Activated B cell treated with CpG ODN at 0.5 μM for 24 hours (primary cell): ENCODE measurements at regions not wholly inside any gene's neighbourhood (a gene's known extent, or its start where the extent isn't known, plus 50 kb on each side); places are given as distances from the start of the nearest gene placed in this dataset.
A peak's percentile ranks its signal among the peaks of the same experiment; 100 is the strongest.

ENCODE experiments used
- ATAC-seq: fragments of 200-7000 bp; cut with Tn5 transposase; one replicate; pipeline ENCODE4 v1.10.0; 2021; ENCODE audit warnings: low read depth, mild to moderate bottlenecking, moderate library complexity
- CTCF ChIA-PET: fragments of 350-600 bp; sonication (Branson Sonifier 250); formaldehyde crosslinking; loops from one replicate; lab custom pipeline; 2021; ENCODE audit warnings: antibody characterized with exemption; lab: Charles Lee
- POLR2A ChIA-PET: fragments of 350-600 bp; sonication (Branson Sonifier 250); formaldehyde crosslinking; loops from one replicate; lab custom pipeline; 2021; ENCODE audit warnings: antibody characterized with exemption; lab: Charles Lee
- DNase-seq: peaks from one replicate; pipeline ENCODE4 v3.0.0; 2022
- H3K27ac Mint-ChIP-seq: one replicate; pipeline ENCODE4 v1.8.0; 2020; ENCODE audit warnings: mixed read lengths
- H3K27me3 Mint-ChIP-seq: one replicate; pipeline ENCODE4 v1.8.0; 2021; ENCODE audit warnings: mixed read lengths
- H3K36me3 Mint-ChIP-seq: one replicate; pipeline ENCODE4 v1.8.0; 2021; ENCODE audit warnings: low read depth, mixed read lengths
- H3K4me1 Mint-ChIP-seq: one replicate; pipeline ENCODE4 v1.8.0; 2021; ENCODE audit warnings: mixed read lengths
- H3K4me3 Mint-ChIP-seq: one replicate; pipeline ENCODE4 v1.8.0; 2020; ENCODE audit warnings: mild to moderate bottlenecking, mixed read lengths
- H3K9me3 Mint-ChIP-seq: one replicate; pipeline ENCODE4 v1.8.0; 2020; ENCODE audit warnings: mixed read lengths
- intact Hi-C: fragments of 100-400 bp; cut with micrococcal nuclease; formaldehyde crosslinking; loops from one replicate; pipeline ENCODE4 v1.15.1; 2024
- TF ChIP-seq, protein P1 (sequence below): fragments of 200-600 bp; IDR thresholded peaks from one replicate; pipeline ENCODE4 v1.8.0; 2022; ENCODE audit warnings: antibody characterized with exemption, mild to moderate bottlenecking

DNA sequence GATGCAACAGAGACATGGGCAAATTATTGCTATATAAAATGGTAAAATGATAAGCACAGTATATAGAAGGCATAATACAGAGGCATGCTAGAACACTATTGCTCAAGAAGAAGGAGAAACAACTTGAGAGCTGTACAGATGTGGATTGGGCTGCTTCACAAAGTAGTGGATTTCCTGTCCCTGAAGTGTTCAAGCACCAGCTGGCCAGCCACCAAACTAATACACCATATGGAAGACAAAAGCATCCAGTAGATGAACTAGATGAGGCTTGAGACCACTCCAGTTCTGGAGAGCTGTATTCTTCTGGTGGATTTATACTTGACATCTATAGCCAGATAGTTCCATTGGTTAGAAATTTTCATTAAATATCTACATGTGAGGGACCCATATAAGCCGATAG, 134.1 kb upstream of the GNAO1 start:
- CTCF ChIA-PET, result no interaction called here
- intact Hi-C loops, result no loop called here
- POLR2A ChIA-PET, result no interaction called here
- H3K9me3 Mint-ChIP-seq, result no peaks in the 10 kb centered on the region
- no peak overlapping the region for H3K4me3 Mint-ChIP-seq
- DNase-seq (no peak), ATAC-seq (no peak)
- TF ChIP-seq, protein P1, sequence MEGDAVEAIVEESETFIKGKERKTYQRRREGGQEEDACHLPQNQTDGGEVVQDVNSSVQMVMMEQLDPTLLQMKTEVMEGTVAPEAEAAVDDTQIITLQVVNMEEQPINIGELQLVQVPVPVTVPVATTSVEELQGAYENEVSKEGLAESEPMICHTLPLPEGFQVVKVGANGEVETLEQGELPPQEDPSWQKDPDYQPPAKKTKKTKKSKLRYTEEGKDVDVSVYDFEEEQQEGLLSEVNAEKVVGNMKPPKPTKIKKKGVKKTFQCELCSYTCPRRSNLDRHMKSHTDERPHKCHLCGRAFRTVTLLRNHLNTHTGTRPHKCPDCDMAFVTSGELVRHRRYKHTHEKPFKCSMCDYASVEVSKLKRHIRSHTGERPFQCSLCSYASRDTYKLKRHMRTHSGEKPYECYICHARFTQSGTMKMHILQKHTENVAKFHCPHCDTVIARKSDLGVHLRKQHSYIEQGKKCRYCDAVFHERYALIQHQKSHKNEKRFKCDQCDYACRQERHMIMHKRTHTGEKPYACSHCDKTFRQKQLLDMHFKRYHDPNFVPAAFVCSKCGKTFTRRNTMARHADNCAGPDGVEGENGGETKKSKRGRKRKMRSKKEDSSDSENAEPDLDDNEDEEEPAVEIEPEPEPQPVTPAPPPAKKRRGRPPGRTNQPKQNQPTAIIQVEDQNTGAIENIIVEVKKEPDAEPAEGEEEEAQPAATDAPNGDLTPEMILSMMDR, result no peak
- peaks cover 7% of the 10 kb centered on the region for H3K27me3 Mint-ChIP-seq
- no peaks in the 10 kb centered on the region for H3K4me1 Mint-ChIP-seq
- H3K36me3 Mint-ChIP-seq, result no peaks in the 10 kb centered on the region
- H3K27ac Mint-ChIP-seq, result no peak overlapping the region

DNA sequence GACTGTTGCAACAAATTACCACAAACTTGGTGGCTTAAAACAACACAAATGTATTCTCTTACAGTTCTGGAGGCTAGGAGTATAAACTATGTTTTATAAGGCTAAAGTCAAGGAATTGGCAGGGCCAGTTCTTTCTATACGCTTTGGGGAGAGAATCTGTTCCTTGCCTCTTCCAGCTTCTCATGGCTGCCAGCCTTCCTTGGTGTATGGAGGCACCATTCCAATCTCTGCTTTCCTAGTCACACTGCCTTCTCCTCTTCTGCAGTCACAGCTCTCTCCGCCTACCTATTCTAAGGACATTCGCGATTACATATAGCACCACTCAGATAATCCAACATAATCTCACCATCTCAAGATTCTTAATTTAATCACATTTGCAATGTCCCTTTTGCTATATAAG, 140.4 kb upstream of the GNAO1 start:
- no peaks in the 10 kb centered on the region for H3K9me3 Mint-ChIP-seq
- POLR2A ChIA-PET, result no interaction called here
- H3K4me1 Mint-ChIP-seq, result peaks cover 19% of the 10 kb centered on the region
- no peak for DNase-seq
- no peaks in the 10 kb centered on the region for H3K36me3 Mint-ChIP-seq
- no peak overlapping the region for H3K4me3 Mint-ChIP-seq
- intact Hi-C loops, result no loop called here
- no peak overlapping the region for H3K27ac Mint-ChIP-seq
- CTCF ChIA-PET, result no interaction called here
- TF ChIP-seq, protein P1, result no peak
- ATAC-seq, result no peak
- peaks cover 4% of the 10 kb centered on the region for H3K27me3 Mint-ChIP-seq

DNA sequence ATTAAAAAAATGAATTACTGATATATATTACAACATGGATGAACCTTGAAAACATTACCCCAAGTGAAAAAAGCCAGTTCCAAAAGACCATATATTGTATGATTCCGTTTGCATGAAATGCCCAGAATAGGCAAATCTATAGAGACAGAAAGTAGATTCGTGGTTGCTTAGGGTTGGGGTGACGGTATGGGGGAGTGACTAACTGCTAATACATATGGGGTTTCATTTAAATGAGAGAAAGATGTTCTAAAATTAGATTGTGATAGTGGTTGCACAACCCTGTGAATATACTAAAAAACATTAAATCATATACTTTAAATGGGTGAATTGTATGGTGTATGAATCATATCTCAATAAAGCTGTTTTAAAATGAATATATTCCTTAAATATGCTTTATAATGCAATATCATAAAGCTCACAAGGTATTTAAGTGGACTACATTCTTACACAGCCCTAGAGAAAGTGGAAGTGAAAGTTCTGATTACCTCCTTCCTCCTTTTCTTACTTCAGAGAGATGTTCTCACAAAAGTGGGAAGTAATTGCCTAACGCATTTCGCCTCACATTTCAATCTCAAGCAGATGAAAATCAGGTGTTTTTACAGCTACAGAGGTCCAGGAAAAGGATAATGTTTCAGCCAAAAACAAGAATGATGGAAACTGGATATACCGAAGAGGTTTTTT, 142.7 kb upstream of the GNAO1 start:
- Mint-ChIP-seq H3K27me3 (peaks cover 4% of the 10 kb centered on the region), H3K4me3 (no peak overlapping the region), H3K36me3 (no peaks in the 10 kb centered on the region), H3K9me3 (no peaks in the 10 kb centered on the region), H3K27ac (peak overlapping the region; percentile 13), H3K4me1 (peaks cover 19% of the 10 kb centered on the region)
- intact Hi-C loops, result loop anchor here (1.0 kb wide), 1 partner anchor 155 kb away; no protein-coding TSS in a partner anchor
- ChIA-PET CTCF (interaction anchor here (1.1 kb wide), 2 partner anchors 155 kb away, joined by 3 to 6 read pairs; no protein-coding TSS in a partner anchor), POLR2A (no interaction called here)
- ATAC-seq (peak; percentile 94), DNase-seq (no peak)
- TF ChIP-seq, protein P1, result no peak

DNA sequence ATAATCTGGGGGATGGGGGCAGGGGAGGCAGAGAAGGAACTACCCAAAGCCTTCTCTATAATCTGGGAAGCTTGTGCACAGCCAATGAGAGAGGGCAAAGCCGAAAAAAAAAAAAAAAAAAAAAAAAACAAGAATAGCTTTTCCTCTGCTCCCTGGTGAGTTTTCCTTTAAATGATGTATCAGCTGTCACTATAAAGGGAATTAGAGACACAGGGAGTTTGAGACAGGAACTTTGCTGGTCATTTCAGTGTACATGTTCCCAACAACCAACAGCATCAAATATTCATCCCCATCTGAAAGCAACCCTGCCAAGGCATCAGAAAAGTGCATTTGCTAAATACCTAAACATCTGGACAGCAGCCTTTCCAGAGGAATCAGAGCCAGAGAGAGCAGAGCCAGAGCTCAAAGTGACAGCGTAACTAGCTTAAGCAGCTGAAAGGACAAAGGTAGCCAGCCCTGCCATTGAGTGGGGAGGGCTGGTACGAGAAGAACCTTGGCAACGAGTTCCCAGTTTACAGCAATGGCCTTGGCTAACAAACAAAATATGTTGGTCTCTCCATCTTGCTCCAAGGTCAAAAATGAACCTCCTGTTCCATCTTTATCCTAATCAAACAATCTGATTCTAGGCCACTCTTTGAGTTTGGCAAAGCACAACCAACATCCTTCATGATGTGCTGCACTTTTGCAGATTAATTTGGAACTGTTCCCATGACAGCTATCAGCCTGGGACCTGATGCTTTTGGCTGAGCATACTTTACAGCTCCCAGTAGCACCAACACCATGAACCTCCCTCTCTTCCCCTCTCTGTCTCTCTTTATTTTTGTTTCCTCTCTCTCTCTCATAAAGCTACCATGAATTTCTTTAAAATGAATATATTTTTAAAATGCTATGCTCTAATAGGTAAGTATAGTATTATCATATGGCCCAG, 143.7 kb upstream of the GNAO1 start:
- Mint-ChIP-seq H3K4me3 (no peak overlapping the region), H3K27ac (no peak overlapping the region), H3K27me3 (peaks cover 4% of the 10 kb centered on the region), H3K9me3 (no peaks in the 10 kb centered on the region), H3K36me3 (no peaks in the 10 kb centered on the region), H3K4me1 (peaks cover 19% of the 10 kb centered on the region)
- intact Hi-C loops, result loop anchor here (1.0 kb wide), 1 partner anchor 156 kb away; no protein-coding TSS in a partner anchor
- CTCF ChIA-PET, result interaction anchor here (1.1 kb wide), 1 partner anchor 156 kb away, joined by 3 read pairs; no protein-coding TSS in a partner anchor
- no peak for DNase-seq
- POLR2A ChIA-PET, result interaction anchor here (0.6 to 0.7 kb wide), 3 partner anchors 16 to 270 kb away, joined by 3 to 4 read pairs (median 3); no protein-coding TSS in a partner anchor
- no peak for ATAC-seq
- TF ChIP-seq, protein P1, result no peak

DNA sequence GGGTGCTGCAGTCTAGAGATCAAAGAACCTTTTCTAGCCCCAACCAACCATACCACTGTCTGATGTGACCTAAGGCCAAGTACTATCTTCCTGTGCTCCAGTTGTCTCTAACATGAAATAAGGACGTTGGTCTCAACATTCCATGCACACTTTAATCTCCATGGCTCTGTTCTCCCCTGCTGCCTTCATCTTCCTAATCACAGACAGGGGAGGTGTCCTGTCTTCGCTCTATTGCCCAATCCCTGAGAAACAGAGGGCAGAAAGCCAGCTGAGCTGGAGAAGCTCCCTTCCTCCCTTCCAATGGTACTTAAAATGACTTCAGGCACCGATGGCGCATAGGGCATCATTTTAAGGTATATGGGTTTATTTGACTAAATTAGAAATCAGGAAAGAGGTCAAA, 148.9 kb upstream of the GNAO1 start:
- TF ChIP-seq, protein P1, result no peak
- Mint-ChIP-seq H3K9me3 (peaks cover 8% of the 10 kb centered on the region), H3K36me3 (no peaks in the 10 kb centered on the region), H3K27ac (no peak overlapping the region), H3K27me3 (peaks cover 9% of the 10 kb centered on the region), H3K4me3 (no peak overlapping the region), H3K4me1 (peaks cover under 1% of the 10 kb centered on the region)
- POLR2A ChIA-PET, result no interaction called here
- DNase-seq (no peak), ATAC-seq (no peak)
- intact Hi-C loops, result no loop called here
- CTCF ChIA-PET, result interaction anchor here (1.9 kb wide), 1 partner anchor 160 kb away, joined by 7 read pairs; no protein-coding TSS in a partner anchor
